Stimulated activated CD4-positive, alpha-beta T cell treated with anti-CD3 and anti-CD28 coated beads, Interleukin-15, amount 100 ng/mL, for 48 hours (primary cell): ENCODE measurements at regions not wholly inside any gene's neighbourhood (a gene's known extent, or its start where the extent isn't known, plus 50 kb on each side); places are given as distances from the start of the nearest gene placed in this dataset.

Experiments
- DNase-seq, 2 donors: peaks; one replicate each; pipeline ENCODE4 v3.0.0-alpha.2; 2020; ENCODE audit warnings: low read depth in 2 of 2

GRCh38 chr10:113259576-113260226 is 293.2 kb upstream of the HABP2 start:
- no peak for DNase-seq

GRCh38 chr10:113261161-113261560 is 291.7 kb upstream of the HABP2 start:
- no peak for DNase-seq

- no peak for DNase-seq
These were observed 291.2 kb upstream of the HABP2 start for GRCh38 chr10:113261611-113262091.

GRCh38 chr10:113263056-113263455 is 289.8 kb upstream of the HABP2 start:
- DNase-seq: no peak

GRCh38 chr10:113264333-113265131 is 288.3 kb upstream of the HABP2 start:
- DNase-seq: no peak

GRCh38 chr10:113266147-113266546 is 286.7 kb upstream of the HABP2 start:
- no peak for DNase-seq

- DNase-seq: no peak
These were observed 285.0 kb upstream of the HABP2 start for GRCh38 chr10:113267619-113268562.

GRCh38 chr10:113269333-113269732 is 283.5 kb upstream of the HABP2 start:
- DNase-seq: no peak

- DNase-seq: no peak
These were observed 280.3 kb upstream of the HABP2 start for GRCh38 chr10:113272511-113272910.

GRCh38 chr10:113273181-113274163 is 279.4 kb upstream of the HABP2 start:
- no peak for DNase-seq

GRCh38 chr10:113274176-113274829 is 278.6 kb upstream of the HABP2 start:
- DNase-seq: no peak

- DNase-seq: no peak
These were observed 274.6 kb upstream of the HABP2 start for GRCh38 chr10:113278221-113278620.

- no peak for DNase-seq
These were observed 274.2 kb upstream of the HABP2 start for GRCh38 chr10:113278664-113279063.

- no peak for DNase-seq
These were observed 273.6 kb upstream of the HABP2 start for GRCh38 chr10:113279262-113279661.

GRCh38 chr10:113282564-113282963 is 270.3 kb upstream of the HABP2 start:
- no peak for DNase-seq

- DNase-seq: no peak
These were observed 269.7 kb upstream of the HABP2 start for GRCh38 chr10:113283189-113283588.

GRCh38 chr10:113284635-113285034 is 268.2 kb upstream of the HABP2 start:
- DNase-seq: no peak

- DNase-seq: no peak
These were observed 267.5 kb upstream of the HABP2 start for GRCh38 chr10:113285305-113285704.

GRCh38 chr10:113287592-113287991 is 265.3 kb upstream of the HABP2 start:
- DNase-seq: no peak

- DNase-seq: no peak
These were observed 262.7 kb upstream of the HABP2 start for GRCh38 chr10:113290137-113290536.
